A673 (cell line): ENCODE measurements at regions not wholly inside any gene's neighbourhood (a gene's known extent, or its start where the extent isn't known, plus 50 kb on each side); places are given as distances from the start of the nearest gene placed in this dataset.

Source experiments
- CTCF ChIP-seq: fragments of 300-800, 200-600 bp; sonication (generic); conservative IDR thresholded peaks from 2 replicates; pipeline ENCODE4 v1.5.1; 2017; ENCODE audit warnings: low read depth, mild to moderate bottlenecking, antibody characterized with exemption, low read length, moderate library complexity, mixed read lengths
- EZH2 ChIP-seq: fragments of 200-600 bp; sonication (generic); IDR thresholded peaks from 2 replicates; pipeline ENCODE4 v1.6.1; 2017; ENCODE audit warnings: borderline replicate concordance, low read depth, mild to moderate bottlenecking, mixed read lengths, antibody characterized with exemption, low read length; ENCODE audit not compliant: poor library complexity, severe bottlenecking

- TF ChIP-seq CTCF (no peak), EZH2 (no peak)
Measured at GRCh38 chr3:128560768-128561167, 67.8 kb upstream of the GATA2 start.
